DOHH2 (cell line): ENCODE measurements at regions not wholly inside any gene's neighbourhood (a gene's known extent, or its start where the extent isn't known, plus 50 kb on each side); places are given as distances from the start of the nearest gene placed in this dataset.

ENCODE experiments used
- H3F3A ChIP-seq: fragments of 200-600 bp; sonication (generic), shearing (Covaris generic); 2 replicates; pipeline ENCODE4 v1.6.0; 2016; ENCODE audit warnings: antibody characterized with exemption, mild to moderate bottlenecking; ENCODE audit not compliant: control insufficient read depth, insufficient read depth
- H3K27ac ChIP-seq: fragments of 200-600 bp; sonication (generic); 2 replicates; pipeline ENCODE4 v1.5.1; 2014; ENCODE audit warnings: low read depth, mild to moderate bottlenecking, low read length, moderate library complexity
- H3K27me3 ChIP-seq: fragments of 200-600 bp; sonication (generic); 2 replicates; pipeline ENCODE4 v1.6.1; 2014; ENCODE audit warnings: mild to moderate bottlenecking, low read length, mixed read lengths; ENCODE audit not compliant: control insufficient read depth
- H3K36me3 ChIP-seq: fragments of 200-600 bp; sonication (generic); 2 replicates; pipeline ENCODE4 v1.6.1; 2014; ENCODE audit warnings: mild to moderate bottlenecking, low read length, moderate library complexity, mixed read lengths; ENCODE audit not compliant: control insufficient read depth
- H3K4me1 ChIP-seq: fragments of 200-600 bp; sonication (generic); 2 replicates; pipeline ENCODE4 v1.6.1; 2014; ENCODE audit warnings: mild to moderate bottlenecking, low read length, mixed read lengths; ENCODE audit not compliant: control insufficient read depth
- H3K4me2 ChIP-seq: fragments of 200-600 bp; sonication (generic); 2 replicates; pipeline ENCODE4 v1.6.0; 2014; ENCODE audit warnings: mild to moderate bottlenecking, low read length, moderate library complexity
- H3K4me3 ChIP-seq: fragments of 200-600 bp; sonication (generic); 2 replicates; pipeline ENCODE4 v1.5.1; 2014; ENCODE audit warnings: mild to moderate bottlenecking, low read length, mixed read lengths
- H3K79me2 ChIP-seq: fragments of 200-600 bp; sonication (generic); 2 replicates; pipeline ENCODE4 v1.6.1; 2014; ENCODE audit warnings: mild to moderate bottlenecking, low read length, mixed read lengths; ENCODE audit not compliant: control insufficient read depth
- H3K9me2 ChIP-seq: fragments of 200-600 bp; sonication (generic); replicated peaks from 2 replicates; pipeline ENCODE4 v1.6.1; 2014; ENCODE audit warnings: mild to moderate bottlenecking, low read length, mixed read lengths; ENCODE audit not compliant: control insufficient read depth
- H3K9me3 ChIP-seq: fragments of 200-600 bp; sonication (generic); 2 replicates; pipeline ENCODE4 v1.6.1; 2014; ENCODE audit warnings: antibody characterized with exemption, low read length, mixed read lengths; ENCODE audit not compliant: control insufficient read depth, insufficient read depth
- H4K20me1 ChIP-seq: fragments of 200-600 bp; sonication (generic); 2 replicates; pipeline ENCODE4 v1.6.0; 2014; ENCODE audit warnings: low read depth, mild to moderate bottlenecking, antibody characterized with exemption, low read length, moderate library complexity; ENCODE audit not compliant: control insufficient read depth, insufficient read depth
- EZH2phosphoT487 ChIP-seq: fragments of 200-600 bp; sonication (generic); IDR thresholded peaks from 2 replicates; pipeline ENCODE4 v1.6.1; 2017; ENCODE audit warnings: borderline replicate concordance, mild to moderate bottlenecking, antibody characterized with exemption, low read length, moderate library complexity, mixed read lengths
- TF ChIP-seq, protein P1 (sequence below): fragments of 200-600 bp; sonication (generic); IDR thresholded peaks from one replicate; pipeline ENCODE4 v1.5.1; 2014; ENCODE audit warnings: antibody characterized with exemption, mild to moderate bottlenecking, low read depth, low read length; ENCODE audit not compliant: poor library complexity, severe bottlenecking

DNA sequence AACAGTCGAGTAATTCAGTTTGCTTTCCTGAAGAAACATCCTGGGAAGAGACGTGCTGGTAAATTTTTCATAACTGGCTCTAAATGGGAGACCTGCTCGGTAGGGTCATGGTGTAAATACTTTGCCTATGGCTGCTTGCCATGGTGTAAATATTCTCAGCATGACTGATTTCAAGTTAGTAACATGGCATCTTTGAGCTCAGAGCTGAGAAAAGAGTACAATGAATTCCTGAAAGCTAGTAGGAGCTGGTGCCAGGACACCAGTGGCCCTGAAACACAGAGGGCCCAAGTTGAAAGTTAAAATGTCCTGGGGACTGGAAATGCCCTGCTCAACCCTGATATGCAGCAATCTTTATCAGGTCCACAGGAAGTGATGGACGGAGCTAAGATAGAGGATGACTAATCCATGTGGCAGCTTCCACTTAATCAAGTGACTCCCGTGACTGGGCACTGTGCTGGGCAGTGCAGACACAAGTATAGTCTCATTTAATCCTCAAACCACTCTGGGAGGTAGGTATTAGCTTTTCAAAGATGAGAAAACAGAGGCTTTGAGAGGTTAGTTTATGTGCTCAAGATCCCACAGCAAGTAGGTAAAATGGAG, 130.1 kb upstream of the ADAMTS18 start:
- Histone ChIP-seq H3F3A (no peaks in the 10 kb centered on the region), H3K4me3 (no peak overlapping the region), H3K27ac (no peak overlapping the region), H3K9me3 (no peaks in the 10 kb centered on the region), H3K4me2 (no peak overlapping the region), H3K79me2 (no peaks in the 10 kb centered on the region), H3K27me3 (peaks cover 4% of the 10 kb centered on the region), H3K4me1 (no peaks in the 10 kb centered on the region), H3K9me2 (no peaks in the 10 kb centered on the region), H4K20me1 (no peaks in the 10 kb centered on the region), H3K36me3 (no peaks in the 10 kb centered on the region)
- no peak for TF ChIP-seq EZH2phosphoT487
- TF ChIP-seq, protein P1, sequence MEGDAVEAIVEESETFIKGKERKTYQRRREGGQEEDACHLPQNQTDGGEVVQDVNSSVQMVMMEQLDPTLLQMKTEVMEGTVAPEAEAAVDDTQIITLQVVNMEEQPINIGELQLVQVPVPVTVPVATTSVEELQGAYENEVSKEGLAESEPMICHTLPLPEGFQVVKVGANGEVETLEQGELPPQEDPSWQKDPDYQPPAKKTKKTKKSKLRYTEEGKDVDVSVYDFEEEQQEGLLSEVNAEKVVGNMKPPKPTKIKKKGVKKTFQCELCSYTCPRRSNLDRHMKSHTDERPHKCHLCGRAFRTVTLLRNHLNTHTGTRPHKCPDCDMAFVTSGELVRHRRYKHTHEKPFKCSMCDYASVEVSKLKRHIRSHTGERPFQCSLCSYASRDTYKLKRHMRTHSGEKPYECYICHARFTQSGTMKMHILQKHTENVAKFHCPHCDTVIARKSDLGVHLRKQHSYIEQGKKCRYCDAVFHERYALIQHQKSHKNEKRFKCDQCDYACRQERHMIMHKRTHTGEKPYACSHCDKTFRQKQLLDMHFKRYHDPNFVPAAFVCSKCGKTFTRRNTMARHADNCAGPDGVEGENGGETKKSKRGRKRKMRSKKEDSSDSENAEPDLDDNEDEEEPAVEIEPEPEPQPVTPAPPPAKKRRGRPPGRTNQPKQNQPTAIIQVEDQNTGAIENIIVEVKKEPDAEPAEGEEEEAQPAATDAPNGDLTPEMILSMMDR = no peak

- no peak overlapping the region for H3K4me2 ChIP-seq
- no peaks in the 10 kb centered on the region for H3K9me3 ChIP-seq
- no peaks in the 10 kb centered on the region for H3K4me1 ChIP-seq
- H3K79me2 ChIP-seq = no peaks in the 10 kb centered on the region
- H3K27ac ChIP-seq = no peak overlapping the region
- H3K27me3 ChIP-seq = peaks cover 4% of the 10 kb centered on the region
- TF ChIP-seq, protein P1 = no peak
- TF ChIP-seq EZH2phosphoT487 = no peak
- H4K20me1 ChIP-seq = no peaks in the 10 kb centered on the region
- H3K36me3 ChIP-seq = no peaks in the 10 kb centered on the region
- no peak overlapping the region for H3K4me3 ChIP-seq
- H3F3A ChIP-seq = no peaks in the 10 kb centered on the region
- no peaks in the 10 kb centered on the region for H3K9me2 ChIP-seq
Observed at GRCh38 chr16:77569406-77569805, 134.6 kb upstream of the ADAMTS18 start.

- Histone ChIP-seq H3K4me3 (no peak overlapping the region), H3F3A (no peaks in the 10 kb centered on the region), H3K4me2 (no peak overlapping the region), H3K27me3 (no peaks in the 10 kb centered on the region; the same call in 1 of the 2 replicates), H3K9me3 (no peaks in the 10 kb centered on the region), H4K20me1 (no peaks in the 10 kb centered on the region), H3K27ac (no peak overlapping the region), H3K9me2 (no peaks in the 10 kb centered on the region), H3K36me3 (no peaks in the 10 kb centered on the region), H3K4me1 (no peaks in the 10 kb centered on the region), H3K79me2 (no peaks in the 10 kb centered on the region)
- TF ChIP-seq EZH2phosphoT487 = no peak
- TF ChIP-seq, protein P1 = no peak
Observed at GRCh38 chr16:77570574-77570973, 135.7 kb upstream of the ADAMTS18 start.
